Panc1 (cell line): ENCODE measurements at regions not wholly inside any gene's neighbourhood (a gene's known extent, or its start where the extent isn't known, plus 50 kb on each side); places are given as distances from the start of the nearest gene placed in this dataset.

ENCODE experiments used
- ATAC-seq: fragments of 200-7000 bp; cut with Tn5 transposase; 2 replicates; pipeline ENCODE4 v1.9.1; 2020; ENCODE audit warnings: mild to moderate bottlenecking, moderate library complexity
- BruUV-seq: library from RNA; stranded (reverse); fragments of 400-500 nt; replicated peaks from 2 replicates; lab custom pipeline; 2021; lab: Mats Ljungman, UMichigan
- CTCF ChIA-PET: fragments of 300-600 bp; sonication (Branson Sonifier 250); formaldehyde crosslinking; loops from one replicate; lab custom pipeline; 2022; ENCODE audit warnings: antibody characterized with exemption; lab: Charles Lee
- POLR2A ChIA-PET: fragments of 300-600 bp; sonication (Branson Sonifier 250); formaldehyde crosslinking; loops from one replicate; lab custom pipeline; 2022; ENCODE audit warnings: antibody characterized with exemption; lab: Charles Lee
- DNase-seq: peaks from one replicate; pipeline ENCODE4 v3.0.0-alpha.2; 2010; ENCODE audit warnings: low read depth, low spot score
- H3K27ac ChIP-seq: 2 replicates; pipeline ENCODE4 v1.5.1; 2011; ENCODE audit warnings: mild to moderate bottlenecking, low read length, inconsistent platforms
- H3K27me3 ChIP-seq: fragments of 200-500 bp; sonication (Bioruptor generic); 2 replicates; pipeline ENCODE4 v1.6.0; 2014; ENCODE audit warnings: low read length, inconsistent platforms; ENCODE audit not compliant: control insufficient read depth, insufficient read depth
- H3K36me3 ChIP-seq: fragments of 200-500 bp; sonication (Bioruptor generic); 2 replicates; pipeline ENCODE4 v1.5.1; 2014; ENCODE audit warnings: inconsistent platforms, mild to moderate bottlenecking, low read length, moderate library complexity; ENCODE audit not compliant: control insufficient read depth, insufficient read depth
- H3K4me1 ChIP-seq: 2 replicates; pipeline ENCODE4 v1.5.1; 2011; ENCODE audit warnings: inconsistent platforms, mild to moderate bottlenecking, low read length, moderate library complexity; ENCODE audit not compliant: control insufficient read depth, insufficient read depth
- H3K4me3 ChIP-seq, 2 experiments: 2 replicates each; pipeline ENCODE4 v1.5.1; 2011 to 2012; ENCODE audit warnings: low read depth in 2 of 2, low read length in 2 of 2, mild to moderate bottlenecking in 2 of 2, inconsistent platforms in 1 of 2, moderate library complexity in 1 of 2
- H3K9me3 ChIP-seq: fragments of 200-500 bp; sonication (Bioruptor generic); 2 replicates; pipeline ENCODE4 v1.5.1; 2014; ENCODE audit warnings: low read depth, mild to moderate bottlenecking, inconsistent platforms, low read length, moderate library complexity; ENCODE audit not compliant: control insufficient read depth, insufficient read depth
- POLR2AphosphoS5 ChIP-seq: IDR thresholded peaks from 2 replicates; pipeline ENCODE4 v1.6.1; 2012; ENCODE audit warnings: mild to moderate bottlenecking, low read depth, low read length, moderate library complexity
- SIN3A ChIP-seq: IDR thresholded peaks from 2 replicates; pipeline ENCODE4 v1.6.1; 2012; ENCODE audit warnings: low read depth, mild to moderate bottlenecking, low read length, moderate library complexity, borderline replicate concordance; ENCODE audit not compliant: insufficient read depth
- TCF7L2 ChIP-seq: IDR thresholded peaks from 2 replicates; pipeline ENCODE4 v1.6.1; 2011; ENCODE audit warnings: mild to moderate bottlenecking, low read depth, low read length, inconsistent platforms
- in situ Hi-C: cut with HindIII; loops from 2 replicates; pipeline ENCODE4 v1.10.0; 2016; ENCODE audit warnings: low sequenced_read_pairs, low pct_unique_long_range_greater_than_20kb
- intact Hi-C: fragments of 100-400 bp; cut with micrococcal nuclease; formaldehyde crosslinking; loops from one replicate; pipeline ENCODE4 v1.10.0; 2022; ENCODE audit not compliant: unreplicated experiment
- TF ChIP-seq, protein P1 (sequence below): fragments of 450-650 bp; IDR thresholded peaks from 2 replicates; pipeline ENCODE4 v1.5.1; 2017; ENCODE audit warnings: mild to moderate bottlenecking
- TF ChIP-seq, protein P2 (sequence below), 2 experiments: IDR thresholded peaks; 2 replicates each; pipeline ENCODE4 v1.6.1; 2011 to 2012; ENCODE audit warnings: low read depth in 2 of 2, control low read depth in 1 of 2, low read length in 1 of 2, mild to moderate bottlenecking in 1 of 2, moderate library complexity in 1 of 2; ENCODE audit not compliant: insufficient read depth in 1 of 2

DNA sequence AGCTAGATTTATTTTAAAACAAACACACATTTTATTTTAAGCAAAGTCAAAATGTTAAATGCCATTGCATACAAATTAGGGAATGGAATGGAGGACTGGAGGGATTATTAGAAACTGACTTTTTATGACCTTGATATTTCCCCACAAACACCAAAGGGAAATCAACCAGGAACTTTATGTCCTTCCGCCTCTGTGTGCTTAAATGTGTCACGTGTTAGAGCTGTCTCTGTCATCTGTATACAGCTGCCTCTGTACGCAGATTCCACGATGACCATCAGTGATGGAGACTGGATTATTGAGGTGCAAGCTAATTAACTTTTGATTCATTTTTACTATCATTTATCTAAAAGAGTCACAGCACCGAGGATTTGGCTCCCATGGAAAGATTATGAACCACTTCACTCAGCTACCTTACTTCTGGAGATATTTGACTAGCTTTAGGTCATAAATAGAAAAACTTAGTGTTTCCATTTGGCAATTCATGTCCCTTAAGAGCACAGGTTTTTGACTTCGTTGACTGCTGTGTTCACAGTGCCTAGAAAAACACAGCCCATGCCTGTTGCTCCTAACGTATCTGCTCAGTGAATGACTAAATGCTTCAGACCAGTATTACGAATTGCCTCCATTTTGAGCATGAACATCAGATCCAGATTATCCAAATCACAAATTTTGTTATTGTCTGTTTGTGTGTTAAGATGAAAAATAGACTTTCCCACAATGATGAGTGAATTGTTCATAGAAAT lies 1048.1 kb downstream of the MCTP2 start:
- intact Hi-C loops, result no loop called here
- Histone ChIP-seq H3K4me1 (no peaks in the 10 kb centered on the region; the same call in 1 of the 2 replicates), H3K4me3 (no peak overlapping the region), H3K27ac (no peak overlapping the region), H3K36me3 (no peaks in the 10 kb centered on the region), H3K9me3 (no peaks in the 10 kb centered on the region), H3K27me3 (no peaks in the 10 kb centered on the region)
- ATAC-seq (no peak), DNase-seq (no peak)
- TF ChIP-seq POLR2AphosphoS5 (no peak), TCF7L2 (no peak), SIN3A (no peak)
- TF ChIP-seq, protein P1, sequence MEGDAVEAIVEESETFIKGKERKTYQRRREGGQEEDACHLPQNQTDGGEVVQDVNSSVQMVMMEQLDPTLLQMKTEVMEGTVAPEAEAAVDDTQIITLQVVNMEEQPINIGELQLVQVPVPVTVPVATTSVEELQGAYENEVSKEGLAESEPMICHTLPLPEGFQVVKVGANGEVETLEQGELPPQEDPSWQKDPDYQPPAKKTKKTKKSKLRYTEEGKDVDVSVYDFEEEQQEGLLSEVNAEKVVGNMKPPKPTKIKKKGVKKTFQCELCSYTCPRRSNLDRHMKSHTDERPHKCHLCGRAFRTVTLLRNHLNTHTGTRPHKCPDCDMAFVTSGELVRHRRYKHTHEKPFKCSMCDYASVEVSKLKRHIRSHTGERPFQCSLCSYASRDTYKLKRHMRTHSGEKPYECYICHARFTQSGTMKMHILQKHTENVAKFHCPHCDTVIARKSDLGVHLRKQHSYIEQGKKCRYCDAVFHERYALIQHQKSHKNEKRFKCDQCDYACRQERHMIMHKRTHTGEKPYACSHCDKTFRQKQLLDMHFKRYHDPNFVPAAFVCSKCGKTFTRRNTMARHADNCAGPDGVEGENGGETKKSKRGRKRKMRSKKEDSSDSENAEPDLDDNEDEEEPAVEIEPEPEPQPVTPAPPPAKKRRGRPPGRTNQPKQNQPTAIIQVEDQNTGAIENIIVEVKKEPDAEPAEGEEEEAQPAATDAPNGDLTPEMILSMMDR, result no peak
- TF ChIP-seq, protein P2, sequence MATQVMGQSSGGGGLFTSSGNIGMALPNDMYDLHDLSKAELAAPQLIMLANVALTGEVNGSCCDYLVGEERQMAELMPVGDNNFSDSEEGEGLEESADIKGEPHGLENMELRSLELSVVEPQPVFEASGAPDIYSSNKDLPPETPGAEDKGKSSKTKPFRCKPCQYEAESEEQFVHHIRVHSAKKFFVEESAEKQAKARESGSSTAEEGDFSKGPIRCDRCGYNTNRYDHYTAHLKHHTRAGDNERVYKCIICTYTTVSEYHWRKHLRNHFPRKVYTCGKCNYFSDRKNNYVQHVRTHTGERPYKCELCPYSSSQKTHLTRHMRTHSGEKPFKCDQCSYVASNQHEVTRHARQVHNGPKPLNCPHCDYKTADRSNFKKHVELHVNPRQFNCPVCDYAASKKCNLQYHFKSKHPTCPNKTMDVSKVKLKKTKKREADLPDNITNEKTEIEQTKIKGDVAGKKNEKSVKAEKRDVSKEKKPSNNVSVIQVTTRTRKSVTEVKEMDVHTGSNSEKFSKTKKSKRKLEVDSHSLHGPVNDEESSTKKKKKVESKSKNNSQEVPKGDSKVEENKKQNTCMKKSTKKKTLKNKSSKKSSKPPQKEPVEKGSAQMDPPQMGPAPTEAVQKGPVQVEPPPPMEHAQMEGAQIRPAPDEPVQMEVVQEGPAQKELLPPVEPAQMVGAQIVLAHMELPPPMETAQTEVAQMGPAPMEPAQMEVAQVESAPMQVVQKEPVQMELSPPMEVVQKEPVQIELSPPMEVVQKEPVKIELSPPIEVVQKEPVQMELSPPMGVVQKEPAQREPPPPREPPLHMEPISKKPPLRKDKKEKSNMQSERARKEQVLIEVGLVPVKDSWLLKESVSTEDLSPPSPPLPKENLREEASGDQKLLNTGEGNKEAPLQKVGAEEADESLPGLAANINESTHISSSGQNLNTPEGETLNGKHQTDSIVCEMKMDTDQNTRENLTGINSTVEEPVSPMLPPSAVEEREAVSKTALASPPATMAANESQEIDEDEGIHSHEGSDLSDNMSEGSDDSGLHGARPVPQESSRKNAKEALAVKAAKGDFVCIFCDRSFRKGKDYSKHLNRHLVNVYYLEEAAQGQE (IDR thresholded peaks at IDR 0.05; ENCODE audit: insufficient read depth in 1 of 2, low read depth in 2 of 2, low read length in 1 of 2), result no peak
- CTCF ChIA-PET, result no interaction called here
- no TSS peak for BruUV-seq
- in situ Hi-C loops, result no loop called here
- POLR2A ChIA-PET, result interaction anchor here (0.7 kb wide), 1 partner anchor 85 kb away, joined by 3 read pairs; no protein-coding TSS in a partner anchor

DNA sequence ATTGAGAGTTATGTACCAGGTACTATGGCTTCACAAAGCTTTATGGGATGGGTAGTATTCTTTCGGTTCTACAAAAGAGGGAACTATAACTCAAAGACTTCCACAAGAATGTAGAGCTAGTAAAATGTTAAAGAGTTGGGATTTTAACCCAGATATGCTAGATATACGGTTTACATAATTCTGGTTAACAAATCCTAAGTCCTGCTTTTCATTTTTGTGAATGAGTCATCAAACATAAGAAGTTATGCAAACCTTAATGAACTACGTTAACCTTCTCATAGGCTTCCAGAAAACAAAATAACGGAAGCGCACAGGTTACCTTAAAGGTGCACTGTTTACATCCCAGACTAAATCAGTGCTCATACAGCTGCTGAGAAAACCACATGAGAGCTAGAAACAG lies 1049.3 kb downstream of the MCTP2 start:
- H3K4me1 ChIP-seq, result no peaks in the 10 kb centered on the region; the same call in 1 of the 2 replicates
- TF ChIP-seq, protein P2 (IDR thresholded peaks at IDR 0.05; ENCODE audit: insufficient read depth in 1 of 2, low read depth in 2 of 2, low read length in 1 of 2), result no peak
- TF ChIP-seq SIN3A (no peak), TCF7L2 (no peak), POLR2AphosphoS5 (no peak)
- TF ChIP-seq, protein P1, result no peak
- intact Hi-C loops (no loop called here), in situ Hi-C loops (no loop called here)
- DNase-seq (no peak), ATAC-seq (no peak)
- H3K36me3 ChIP-seq, result no peaks in the 10 kb centered on the region
- H3K9me3 ChIP-seq, result no peaks in the 10 kb centered on the region
- CTCF ChIA-PET, result no interaction called here
- H3K27ac ChIP-seq, result no peak overlapping the region
- BruUV-seq, result no TSS peak
- no peak overlapping the region for H3K4me3 ChIP-seq
- POLR2A ChIA-PET, result no interaction called here
- H3K27me3 ChIP-seq, result no peaks in the 10 kb centered on the region
